Upper lobe of right lung (tissue), 1 donor: ENCODE measurements at regions not wholly inside any gene's neighbourhood (a gene's known extent, or its start where the extent isn't known, plus 50 kb on each side); places are given as distances from the start of the nearest gene placed in this dataset.

Experiments used
- ATAC-seq: fragments of 200-7000 bp; cut with Tn5 transposase; one replicate; pipeline ENCODE4 v1.9.1; 2020; ENCODE audit warnings: mild to moderate bottlenecking, moderate library complexity
- DNase-seq: peaks from one replicate; pipeline ENCODE4 v3.0.0-alpha.2; 2020
- H3K27ac ChIP-seq: fragments of 200-600 bp; one replicate; pipeline ENCODE4 v1.8.0; 2022
- H3K27me3 ChIP-seq: fragments of 200-600 bp; one replicate; pipeline ENCODE4 v1.8.0; 2022; ENCODE audit warnings: mild to moderate bottlenecking
- H3K36me3 ChIP-seq: fragments of 200-600 bp; one replicate; pipeline ENCODE4 v1.8.0; 2022
- H3K4me1 ChIP-seq: fragments of 200-600 bp; one replicate; pipeline ENCODE4 v1.8.0; 2022
- H3K4me3 ChIP-seq: fragments of 200-600 bp; one replicate; pipeline ENCODE4 v1.8.0; 2022; ENCODE audit warnings: mild to moderate bottlenecking
- H3K9me3 ChIP-seq: fragments of 200-600 bp; one replicate; pipeline ENCODE4 v1.8.0; 2022
- intact Hi-C: fragments of 100-400 bp; cut with DNase I; formaldehyde crosslinking; loops from one replicate; pipeline ENCODE4 v1.11.0; 2022
- TF ChIP-seq, protein P1 (sequence below): fragments of 200-600 bp; IDR thresholded peaks from one replicate; pipeline ENCODE4 v1.8.0; 2022; ENCODE audit warnings: antibody characterized with exemption
- donor health status: DM: no; HTN: yes; CAD: no; lungs with severe emphysema.

GRCh38 chr12:114018669-114019068 lies 52.5 kb upstream of the RBM19 start:
- Histone ChIP-seq H3K36me3 (no peaks in the 10 kb centered on the region), H3K9me3 (no peaks in the 10 kb centered on the region), H3K4me3 (no peak overlapping the region), H3K4me1 (no peaks in the 10 kb centered on the region), H3K27ac (no peak overlapping the region), H3K27me3 (no peaks in the 10 kb centered on the region)
- intact Hi-C loops = no loop called here
- no peak for DNase-seq
- no peak for ATAC-seq
- TF ChIP-seq, protein P1, sequence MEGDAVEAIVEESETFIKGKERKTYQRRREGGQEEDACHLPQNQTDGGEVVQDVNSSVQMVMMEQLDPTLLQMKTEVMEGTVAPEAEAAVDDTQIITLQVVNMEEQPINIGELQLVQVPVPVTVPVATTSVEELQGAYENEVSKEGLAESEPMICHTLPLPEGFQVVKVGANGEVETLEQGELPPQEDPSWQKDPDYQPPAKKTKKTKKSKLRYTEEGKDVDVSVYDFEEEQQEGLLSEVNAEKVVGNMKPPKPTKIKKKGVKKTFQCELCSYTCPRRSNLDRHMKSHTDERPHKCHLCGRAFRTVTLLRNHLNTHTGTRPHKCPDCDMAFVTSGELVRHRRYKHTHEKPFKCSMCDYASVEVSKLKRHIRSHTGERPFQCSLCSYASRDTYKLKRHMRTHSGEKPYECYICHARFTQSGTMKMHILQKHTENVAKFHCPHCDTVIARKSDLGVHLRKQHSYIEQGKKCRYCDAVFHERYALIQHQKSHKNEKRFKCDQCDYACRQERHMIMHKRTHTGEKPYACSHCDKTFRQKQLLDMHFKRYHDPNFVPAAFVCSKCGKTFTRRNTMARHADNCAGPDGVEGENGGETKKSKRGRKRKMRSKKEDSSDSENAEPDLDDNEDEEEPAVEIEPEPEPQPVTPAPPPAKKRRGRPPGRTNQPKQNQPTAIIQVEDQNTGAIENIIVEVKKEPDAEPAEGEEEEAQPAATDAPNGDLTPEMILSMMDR = no peak
